Hepatocyte (in vitro differentiated cells): ENCODE measurements at regions not wholly inside any gene's neighbourhood (a gene's known extent, or its start where the extent isn't known, plus 50 kb on each side); places are given as distances from the start of the nearest gene placed in this dataset.

Experiments
- DNase-seq: peaks from one replicate; pipeline ENCODE4 v3.0.0-alpha.2; 2016; ENCODE audit warnings: low spot score
- H2AFZ ChIP-seq: fragments of 200-600 bp; sonication (generic); 2 replicates; pipeline ENCODE4 v1.6.0; 2016; ENCODE audit warnings: antibody characterized with exemption, mild to moderate bottlenecking
- H3K27ac ChIP-seq: fragments of 200-600 bp; sonication (generic); 2 replicates; pipeline ENCODE4 v1.5.1; 2016; ENCODE audit warnings: mild to moderate bottlenecking
- H3K27me3 ChIP-seq: fragments of 200-600 bp; sonication (generic); 2 replicates; pipeline ENCODE4 v1.6.1; 2016
- H3K36me3 ChIP-seq: fragments of 200-600 bp; sonication (generic); replicated peaks from 2 replicates; pipeline ENCODE4 v1.5.1; 2016; ENCODE audit warnings: low read depth; ENCODE audit not compliant: insufficient read depth
- H3K4me1 ChIP-seq: fragments of 200-600 bp; sonication (generic); 2 replicates; pipeline ENCODE4 v1.5.1; 2016; ENCODE audit warnings: mild to moderate bottlenecking, moderate library complexity; ENCODE audit not compliant: insufficient read depth
- H3K4me2 ChIP-seq: fragments of 200-600 bp; sonication (generic); 2 replicates; pipeline ENCODE4 v1.6.0; 2016
- H3K4me3 ChIP-seq: fragments of 200-600 bp; sonication (generic); 2 replicates; pipeline ENCODE4 v1.5.1; 2016; ENCODE audit warnings: mild to moderate bottlenecking
- H3K79me2 ChIP-seq: fragments of 200-600 bp; sonication (generic); 2 replicates; pipeline ENCODE4 v1.6.0; 2017; ENCODE audit warnings: mild to moderate bottlenecking
- H3K9me2 ChIP-seq: fragments of 200-600 bp; sonication (generic); replicated peaks from 2 replicates; pipeline ENCODE4 v1.6.0; 2017; ENCODE audit warnings: mild to moderate bottlenecking; ENCODE audit not compliant: insufficient read depth
- H3K9me3 ChIP-seq: fragments of 200-600 bp; sonication (generic); 2 replicates; pipeline ENCODE4 v1.5.1; 2016; ENCODE audit warnings: low read depth, mild to moderate bottlenecking
- H4K20me1 ChIP-seq: fragments of 200-600 bp; sonication (generic); 2 replicates; pipeline ENCODE4 v1.6.0; 2016; ENCODE audit warnings: mild to moderate bottlenecking; ENCODE audit not compliant: insufficient read depth, poor library complexity, severe bottlenecking
- CTCF ChIP-seq: fragments of 200-600 bp; sonication (generic); IDR thresholded peaks from 2 replicates; pipeline ENCODE4 v1.5.1; 2016; ENCODE audit warnings: antibody characterized with exemption, mild to moderate bottlenecking; ENCODE audit not compliant: poor library complexity
- EZH2 ChIP-seq: fragments of 200-600 bp; sonication (generic); IDR thresholded peaks from 2 replicates; pipeline ENCODE4 v1.6.1; 2016; ENCODE audit warnings: antibody characterized with exemption, mild to moderate bottlenecking, borderline replicate concordance
- EZH2phosphoT487 ChIP-seq: fragments of 200-600 bp; sonication (generic); IDR thresholded peaks from one replicate; pipeline ENCODE4 v1.6.1; 2018; ENCODE audit warnings: antibody characterized with exemption, mild to moderate bottlenecking, low read depth, moderate library complexity; ENCODE audit not compliant: unreplicated experiment, severe bottlenecking
- WGBS: methylation state at CpG from one replicate; pipeline ENCODE4 v1.1.6; 2016; ENCODE audit warnings: low lambda C conversion rate; ENCODE audit errors: missing lambda C conversion rate; 5-methylcytosine and 5-hydroxymethylcytosine counted together

GRCh38 chr1:199789141-199789540 lies 238.4 kb upstream of the NR5A2 start:
- TF ChIP-seq EZH2phosphoT487 (no peak), EZH2 (no peak), CTCF (no peak)
- Histone ChIP-seq H3K4me3 (no peak overlapping the region), H3K4me2 (no peak overlapping the region), H2AFZ (no peak overlapping the region), H3K27me3 (no peaks in the 10 kb centered on the region), H3K4me1 (no peaks in the 10 kb centered on the region), H3K79me2 (no peaks in the 10 kb centered on the region), H3K9me2 (no peaks in the 10 kb centered on the region), H3K9me3 (no peaks in the 10 kb centered on the region), H3K27ac (no peak overlapping the region), H4K20me1 (no peaks in the 10 kb centered on the region), H3K36me3 (no peaks in the 10 kb centered on the region)
- no peak for DNase-seq
- 96% methylated on average over 1 of the region's 1 CpG for WGBS

DNA sequence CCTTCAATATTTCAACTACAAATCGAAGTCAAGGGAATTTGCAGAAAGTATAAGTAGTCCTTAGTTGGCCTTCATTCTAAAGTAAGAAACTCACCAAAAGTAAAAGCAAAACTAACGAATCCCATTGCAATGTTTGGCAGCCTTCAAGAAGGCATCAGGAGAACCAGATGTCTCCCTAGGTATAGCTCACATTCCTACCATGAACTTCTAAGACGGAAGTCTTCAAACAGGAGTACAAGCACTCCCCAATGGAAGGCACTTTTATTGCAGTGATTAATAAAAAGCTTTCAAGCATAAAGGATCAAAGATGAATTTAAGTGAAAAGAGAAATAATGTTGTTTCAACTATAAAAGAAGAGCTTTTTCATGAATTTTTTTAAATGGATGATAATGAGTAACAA lies 236.0 kb upstream of the NR5A2 start:
- DNase-seq: no peak
- 89% methylated on average over 3 of the region's 3 CpGs for WGBS
- Histone ChIP-seq H3K27me3 (no peaks in the 10 kb centered on the region), H3K4me1 (no peaks in the 10 kb centered on the region), H3K36me3 (no peaks in the 10 kb centered on the region), H3K9me3 (no peaks in the 10 kb centered on the region), H3K27ac (no peak overlapping the region), H3K4me3 (no peak overlapping the region), H3K79me2 (no peaks in the 10 kb centered on the region), H3K9me2 (no peaks in the 10 kb centered on the region), H2AFZ (no peak overlapping the region), H4K20me1 (no peaks in the 10 kb centered on the region), H3K4me2 (no peak overlapping the region)
- no peak for TF ChIP-seq EZH2phosphoT487
- no peak for TF ChIP-seq EZH2
- TF ChIP-seq CTCF: no peak

DNA sequence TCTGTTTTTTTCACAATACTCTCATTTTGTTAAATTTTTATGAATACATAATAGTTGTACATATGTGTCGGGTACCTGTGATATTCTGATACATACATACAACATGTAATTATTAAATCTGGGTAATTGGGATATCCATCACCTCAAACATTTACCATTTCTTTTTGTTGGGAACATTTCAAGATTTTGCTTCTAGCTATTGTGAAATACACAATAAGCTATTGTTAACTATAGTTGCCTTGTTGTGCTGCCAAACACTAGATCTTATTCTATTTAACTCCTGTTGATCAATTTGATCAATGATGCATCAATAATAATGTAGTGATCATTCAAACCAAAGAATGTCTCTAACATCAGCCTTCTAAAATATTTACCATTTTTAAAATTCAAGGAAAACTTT lies 234.6 kb upstream of the NR5A2 start:
- Histone ChIP-seq H3K27ac (no peak overlapping the region), H3K9me2 (no peaks in the 10 kb centered on the region), H3K4me1 (no peaks in the 10 kb centered on the region), H3K4me3 (no peak overlapping the region), H3K36me3 (no peaks in the 10 kb centered on the region), H3K4me2 (no peak overlapping the region), H2AFZ (no peak overlapping the region), H3K27me3 (no peaks in the 10 kb centered on the region), H3K9me3 (no peaks in the 10 kb centered on the region), H3K79me2 (no peaks in the 10 kb centered on the region), H4K20me1 (no peaks in the 10 kb centered on the region)
- no peak for TF ChIP-seq CTCF
- no peak for TF ChIP-seq EZH2
- no peak for TF ChIP-seq EZH2phosphoT487
- WGBS: 97% methylated on average over 1 of the region's 1 CpG
- DNase-seq: no peak
